T-cell (primary cell): ENCODE measurements at regions not wholly inside any gene's neighbourhood (a gene's known extent, or its start where the extent isn't known, plus 50 kb on each side); places are given as distances from the start of the nearest gene placed in this dataset.
A peak's percentile ranks its signal among the peaks of the same experiment; 100 is the strongest.

Source experiments
- ATAC-seq, 4 experiments: fragments of 200-7000 bp in 3 of 4; fragments of 150-1000 bp in 1 of 4; cut with Tn5 transposase; replicated peaks in 1 of 4; 1 replicate in 3 of 4; 2 replicates in 1 of 4; pipeline ENCODE4 v1.10.0; 2021; ENCODE audit warnings: moderate library complexity in 3 of 4, mild to moderate bottlenecking in 2 of 4, moderate number of reproducible peaks in 1 of 4
- CTCF ChIA-PET, 2 donors: fragments of 300-600 bp; sonication (Branson Sonifier 250); formaldehyde crosslinking; loops; one replicate each; lab custom pipeline; 2022; ENCODE audit warnings: antibody characterized with exemption in 2 of 2; lab: Charles Lee
- POLR2A ChIA-PET, 2 donors: fragments of 300-600 bp; sonication (Branson Sonifier 250); formaldehyde crosslinking; loops; one replicate each; lab custom pipeline; 2022; ENCODE audit warnings: antibody characterized with exemption in 2 of 2; lab: Charles Lee
- DNase-seq, 35 experiments: peaks; one replicate each; pipeline versions ENCODE4 v3.0.0 to v3.0.0-alpha.2; 2013 to 2023
- H3K27ac ChIP-seq: one replicate; pipeline ENCODE4 v1.5.1; 2013; ENCODE audit warnings: low read length
- H3K27me3 ChIP-seq, 2 experiments: replicated peaks in 1 of 2; 1 replicate in 1 of 2; 2 replicates in 1 of 2; pipeline versions ENCODE4 v1.6.1 to v1.7.0; 2013; ENCODE audit warnings: low read length in 1 of 2, mixed read lengths in 1 of 2; ENCODE audit not compliant: control insufficient read depth in 2 of 2, insufficient read depth in 2 of 2; ENCODE audit errors: extremely low read depth in 1 of 2
- H3K36me3 ChIP-seq, 2 donors: 1 replicate in 1 of 2; 2 replicates in 1 of 2; pipeline versions ENCODE4 v1.6.1 to v1.7.0; 2013; ENCODE audit warnings: low read length in 1 of 2; ENCODE audit not compliant: control insufficient read depth in 2 of 2, insufficient read depth in 1 of 2; ENCODE audit errors: extremely low read depth in 1 of 2
- H3K4me1 ChIP-seq, 2 experiments: 1 replicate in 1 of 2; 2 replicates in 1 of 2; pipeline versions ENCODE4 v1.6.1 to v1.7.0; 2013; ENCODE audit warnings: low read length in 2 of 2, mixed read lengths in 1 of 2; ENCODE audit not compliant: insufficient read depth in 2 of 2, control insufficient read depth in 1 of 2; ENCODE audit errors: extremely low read depth in 1 of 2
- H3K4me3 ChIP-seq, 2 donors: 1 replicate in 1 of 2; 2 replicates in 1 of 2; pipeline versions ENCODE4 v1.5.1 to v1.7.0; 2013; ENCODE audit warnings: mild to moderate bottlenecking in 2 of 2, low read length in 1 of 2, moderate library complexity in 1 of 2; ENCODE audit not compliant: control insufficient read depth in 1 of 2; ENCODE audit errors: extremely low read depth in 1 of 2
- H3K9me3 ChIP-seq: 2 replicates; pipeline ENCODE4 v1.7.0; 2013
- H3K27ac Mint-ChIP-seq, 2 donors: one replicate each; pipeline ENCODE4 v1.8.0; 2020 to 2021; ENCODE audit warnings: mild to moderate bottlenecking in 2 of 2, mixed read lengths in 2 of 2
- H3K27me3 Mint-ChIP-seq, 2 donors: one replicate each; pipeline ENCODE4 v1.8.0; 2021 to 2022; ENCODE audit warnings: mixed read lengths in 2 of 2
- H3K36me3 Mint-ChIP-seq: one replicate; pipeline ENCODE4 v1.8.0; 2021; ENCODE audit warnings: mixed read lengths
- H3K4me1 Mint-ChIP-seq, 3 donors: one replicate each; pipeline ENCODE4 v1.8.0; 2020 to 2022; ENCODE audit warnings: mixed read lengths in 3 of 3, mild to moderate bottlenecking in 1 of 3
- H3K4me3 Mint-ChIP-seq, 3 donors: one replicate each; pipeline ENCODE4 v1.8.0; 2020 to 2022; ENCODE audit warnings: mild to moderate bottlenecking in 3 of 3, mixed read lengths in 3 of 3, moderate library complexity in 3 of 3
- H3K9me3 Mint-ChIP-seq, 3 donors: one replicate each; pipeline ENCODE4 v1.8.0; 2020 to 2022; ENCODE audit warnings: mixed read lengths in 3 of 3
- WGBS: methylation state at CpG from one replicate; pipeline ENCODE4 v1.1.5; 2013; ENCODE audit warnings: missing lambda C conversion rate; ENCODE audit not compliant: insufficient coverage; 5-methylcytosine and 5-hydroxymethylcytosine counted together

- no peaks in the 10 kb centered on the region for H3K27me3 ChIP-seq
- DNase-seq = no peak
- peaks cover 2 to 4% of the 10 kb centered on the region in 2 experiments for H3K4me1 ChIP-seq
- no peak for ATAC-seq
- Mint-ChIP-seq H3K36me3 (no peaks in the 10 kb centered on the region), H3K27me3 (no peaks in the 10 kb centered on the region), H3K27ac (no peak overlapping the region), H3K9me3 (peaks cover 0 to 4% (median 0%) of the 10 kb centered on the region in 3 donors), H3K4me3 (no peak overlapping the region), H3K4me1 (peaks cover 33 to 35% (median 34%) of the 10 kb centered on the region in 3 donors)
- POLR2A ChIA-PET = no interaction called here
- no peaks in the 10 kb centered on the region for H3K9me3 ChIP-seq
- no peaks in the 10 kb centered on the region for H3K36me3 ChIP-seq
- no CpG with 5 or more reads among the region's 2 CpGs for WGBS
- CTCF ChIA-PET = no interaction called here
- H3K27ac ChIP-seq = no peak overlapping the region
- H3K4me3 ChIP-seq = no peak overlapping the region
These were observed 309.0 kb upstream of the PMFBP1 start for GRCh38 chr16:72480911-72481310.

- Mint-ChIP-seq H3K27ac (peak overlapping the region in 1 of 2 donors; percentile 40), H3K4me3 (no peak overlapping the region)
- POLR2A ChIA-PET = no interaction called here
These were observed 303.7 kb upstream of the PMFBP1 start for GRCh38 chr16:72475688-72476087.

GRCh38 chr16:72474501-72475123, 302.7 kb upstream of the PMFBP1 start:
- Histone ChIP-seq H3K27ac (no peak overlapping the region), H3K9me3 (no peaks in the 10 kb centered on the region), H3K4me3 (no peak overlapping the region), H3K36me3 (no peaks in the 10 kb centered on the region), H3K27me3 (no peaks in the 10 kb centered on the region), H3K4me1 (no peaks in the 10 kb centered on the region)
- Mint-ChIP-seq H3K27me3 (no peaks in the 10 kb centered on the region), H3K4me1 (peaks cover 0 to 12% (median 0%) of the 10 kb centered on the region in 3 donors), H3K27ac (no peak overlapping the region), H3K36me3 (no peaks in the 10 kb centered on the region), H3K9me3 (peaks cover 0 to 4% (median 0%) of the 10 kb centered on the region in 3 donors), H3K4me3 (no peak overlapping the region)
- ChIA-PET POLR2A (no interaction called here), CTCF (no interaction called here)
- ATAC-seq (no peak), DNase-seq (no peak)
- WGBS = no CpG with 5 or more reads among the region's 2 CpGs

More at GRCh38 chr16:72475688-72476087, 303.7 kb upstream of the PMFBP1 start:
- no peaks in the 10 kb centered on the region for H3K27me3 ChIP-seq
- no peak overlapping the region for H3K27ac ChIP-seq
- Mint-ChIP-seq H3K4me1 (peaks cover 4 to 18% (median 4%) of the 10 kb centered on the region in 3 donors), H3K36me3 (no peaks in the 10 kb centered on the region), H3K27me3 (no peaks in the 10 kb centered on the region), H3K9me3 (peaks cover 0 to 4% (median 0%) of the 10 kb centered on the region in 3 donors)
- H3K9me3 ChIP-seq = no peaks in the 10 kb centered on the region
- 94% methylated on average over 2 of the region's 3 CpGs for WGBS
- DNase-seq (no peak), ATAC-seq (no peak)
- no peaks in the 10 kb centered on the region for H3K36me3 ChIP-seq
- CTCF ChIA-PET = no interaction called here
- no peaks in the 10 kb centered on the region for H3K4me1 ChIP-seq
- no peak overlapping the region for H3K4me3 ChIP-seq

- Mint-ChIP-seq H3K4me1 (peaks cover 0 to 12% (median 0%) of the 10 kb centered on the region in 3 donors), H3K9me3 (peaks cover 0 to 4% (median 0%) of the 10 kb centered on the region in 3 donors), H3K36me3 (no peaks in the 10 kb centered on the region), H3K27ac (no peak overlapping the region), H3K27me3 (no peaks in the 10 kb centered on the region), H3K4me3 (no peak overlapping the region)
- H3K36me3 ChIP-seq = no peaks in the 10 kb centered on the region
- ATAC-seq (no peak), DNase-seq (no peak)
- H3K27ac ChIP-seq = no peak overlapping the region
- H3K27me3 ChIP-seq = no peaks in the 10 kb centered on the region
- ChIA-PET CTCF (no interaction called here), POLR2A (no interaction called here)
- H3K9me3 ChIP-seq = no peaks in the 10 kb centered on the region
- H3K4me1 ChIP-seq = no peaks in the 10 kb centered on the region
- no peak overlapping the region for H3K4me3 ChIP-seq
- no CpG with 5 or more reads among the region's 1 CpG for whole genome bisulfite sequencing
These were observed 301.7 kb upstream of the PMFBP1 start for GRCh38 chr16:72473631-72474030.

GRCh38 chr16:72471317-72471924, 299.5 kb upstream of the PMFBP1 start:
- Histone ChIP-seq H3K27me3 (no peaks in the 10 kb centered on the region), H3K36me3 (no peaks in the 10 kb centered on the region), H3K27ac (no peak overlapping the region), H3K4me3 (no peak overlapping the region), H3K9me3 (no peaks in the 10 kb centered on the region), H3K4me1 (no peaks in the 10 kb centered on the region)
- H3K36me3 Mint-ChIP-seq = no peaks in the 10 kb centered on the region
- H3K9me3 Mint-ChIP-seq = no peaks in the 10 kb centered on the region
- no peaks in the 10 kb centered on the region for H3K27me3 Mint-ChIP-seq
- POLR2A ChIA-PET = no interaction called here
- H3K4me1 Mint-ChIP-seq = peaks cover 0 to 12% (median 0%) of the 10 kb centered on the region in 3 donors
- H3K27ac Mint-ChIP-seq = no peak overlapping the region
- WGBS = 100% methylated on average over 2 of the region's 12 CpGs
- H3K4me3 Mint-ChIP-seq = no peak overlapping the region
- ATAC-seq (no peak), DNase-seq (no peak)
- CTCF ChIA-PET = no interaction called here

GRCh38 chr16:72470541-72470940, 298.6 kb upstream of the PMFBP1 start:
- Histone ChIP-seq H3K4me1 (no peaks in the 10 kb centered on the region), H3K9me3 (no peaks in the 10 kb centered on the region), H3K4me3 (no peak overlapping the region), H3K27me3 (no peaks in the 10 kb centered on the region), H3K36me3 (no peaks in the 10 kb centered on the region), H3K27ac (no peak overlapping the region)
- ChIA-PET POLR2A (no interaction called here), CTCF (no interaction called here)
- peaks cover 0 to 12% (median 0%) of the 10 kb centered on the region in 3 donors for H3K4me1 Mint-ChIP-seq
- no peaks in the 10 kb centered on the region for H3K27me3 Mint-ChIP-seq
- no peaks in the 10 kb centered on the region for H3K36me3 Mint-ChIP-seq
- no peaks in the 10 kb centered on the region for H3K9me3 Mint-ChIP-seq
- DNase-seq (no peak), ATAC-seq (no peak)
- WGBS = no CpG with 5 or more reads among the region's 4 CpGs
- no peak overlapping the region for H3K4me3 Mint-ChIP-seq
- no peak overlapping the region for H3K27ac Mint-ChIP-seq
